Esophagus squamous epithelium (tissue), 5 donors: ENCODE measurements at regions not wholly inside any gene's neighbourhood (a gene's known extent, or its start where the extent isn't known, plus 50 kb on each side); places are given as distances from the start of the nearest gene placed in this dataset.

Experiments used
- DNase-seq: peaks from one replicate; lab custom pipeline; 2025; lab: John Stamatoyannopoulos, UW
- H3K27ac ChIP-seq, 4 donors: fragments of 200-600 bp; sonication (generic); one replicate each; pipeline ENCODE4 v1.5.1; 2016 to 2019; ENCODE audit warnings: mild to moderate bottlenecking in 1 of 4
- H3K27me3 ChIP-seq, 4 donors: fragments of 200-600 bp; sonication (generic); 1 replicate in 3 of 4; 2 replicates in 1 of 4; pipeline versions ENCODE4 v1.5.1 to v1.6.0; 2017 to 2021; ENCODE audit warnings: antibody characterized with exemption in 1 of 4
- H3K36me3 ChIP-seq, 3 donors: fragments of 200-600 bp; sonication (generic); one replicate each; pipeline ENCODE4 v1.5.1; 2016 to 2019
- H3K4me1 ChIP-seq, 3 donors: fragments of 200-600 bp; sonication (generic); one replicate each; pipeline ENCODE4 v1.5.1; 2017 to 2019
- H3K4me3 ChIP-seq, 4 donors: fragments of 200-600 bp; sonication (generic); 1 replicate in 3 of 4; 2 replicates in 1 of 4; pipeline ENCODE4 v1.5.1; 2016 to 2019; ENCODE audit warnings: mild to moderate bottlenecking in 2 of 4, moderate library complexity in 1 of 4
- H3K9me3 ChIP-seq, 3 donors: fragments of 200-600 bp; sonication (generic); one replicate each; pipeline ENCODE4 v1.5.1; 2016 to 2019
- CTCF ChIP-seq, 6 experiments: fragments of 450-650 bp in 4 of 6; fragments of 200-600 bp in 2 of 6; sonication (generic) in 2 of 6; IDR thresholded peaks; one replicate each; pipeline ENCODE4 v1.5.1; 2016 to 2019; ENCODE audit warnings: antibody characterized with exemption in 6 of 6, mild to moderate bottlenecking in 4 of 6, moderate library complexity in 4 of 6
- POLR2A ChIP-seq, 4 donors: fragments of 450-650 bp; IDR thresholded peaks; one replicate each; pipeline ENCODE4 v1.6.1; 2017; ENCODE audit warnings: antibody characterized with exemption in 4 of 4, mild to moderate bottlenecking in 4 of 4, moderate library complexity in 3 of 4
- WGBS, 2 donors: methylation state at CpG; one replicate each; pipeline ENCODE4 v1.1.5; 2018; 5-methylcytosine and 5-hydroxymethylcytosine counted together
- intact Hi-C: fragments of 100-400 bp; cut with DNase I; formaldehyde crosslinking; loops from one replicate; pipeline ENCODE4 v1.15.0; 2022
- donor health status: DM: yes; HTN: yes; CAD: no.

DNA sequence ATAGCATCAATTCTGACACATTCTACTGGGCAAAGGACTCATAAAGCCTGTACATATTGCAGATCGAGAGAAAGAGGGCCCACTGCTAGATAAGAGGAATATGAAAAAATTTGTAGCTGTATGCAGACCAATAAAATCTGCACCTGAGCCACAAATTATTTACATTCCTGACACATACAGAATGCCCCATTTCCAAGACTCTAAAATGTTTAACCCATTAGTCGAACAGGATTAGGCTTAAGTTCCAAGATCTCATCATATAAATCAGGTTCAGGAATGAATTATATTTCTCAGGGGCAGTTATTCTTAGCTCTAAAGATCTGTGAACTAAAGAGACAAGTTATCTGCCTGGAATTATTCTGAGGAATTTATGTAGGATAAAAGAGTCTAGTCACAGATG, 1615.8 kb downstream of the ARAP2 start:
- no peak for TF ChIP-seq CTCF (IDR thresholded peaks at IDR 0.05)
- no peak for TF ChIP-seq POLR2A (IDR thresholded peaks at IDR 0.05)
- no peaks in the 10 kb centered on the region for H3K4me1 ChIP-seq
- 68% methylated on average over 2 of the region's 2 CpGs for WGBS, 2 donors
- no peak for DNase-seq
- no peak overlapping the region for H3K27ac ChIP-seq
- no peaks in the 10 kb centered on the region for H3K9me3 ChIP-seq
- no peaks in the 10 kb centered on the region for H3K36me3 ChIP-seq
- intact Hi-C loops = no loop called here
- H3K27me3 ChIP-seq = no peaks in the 10 kb centered on the region
- H3K4me3 ChIP-seq = no peak overlapping the region

GRCh38 chr4:34629451-34629850, 1614.9 kb downstream of the ARAP2 start:
- H3K27ac ChIP-seq = no peak overlapping the region
- H3K36me3 ChIP-seq = no peaks in the 10 kb centered on the region
- H3K4me1 ChIP-seq = no peaks in the 10 kb centered on the region
- no peaks in the 10 kb centered on the region for H3K27me3 ChIP-seq
- TF ChIP-seq CTCF (IDR thresholded peaks at IDR 0.05) = no peak
- TF ChIP-seq POLR2A (IDR thresholded peaks at IDR 0.05) = no peak
- no peak for DNase-seq
- 73 to 76% methylated on average over 2 of the region's 2 CpGs for WGBS, 2 donors
- intact Hi-C loops = no loop called here
- H3K4me3 ChIP-seq = no peak overlapping the region
- no peaks in the 10 kb centered on the region for H3K9me3 ChIP-seq

DNA sequence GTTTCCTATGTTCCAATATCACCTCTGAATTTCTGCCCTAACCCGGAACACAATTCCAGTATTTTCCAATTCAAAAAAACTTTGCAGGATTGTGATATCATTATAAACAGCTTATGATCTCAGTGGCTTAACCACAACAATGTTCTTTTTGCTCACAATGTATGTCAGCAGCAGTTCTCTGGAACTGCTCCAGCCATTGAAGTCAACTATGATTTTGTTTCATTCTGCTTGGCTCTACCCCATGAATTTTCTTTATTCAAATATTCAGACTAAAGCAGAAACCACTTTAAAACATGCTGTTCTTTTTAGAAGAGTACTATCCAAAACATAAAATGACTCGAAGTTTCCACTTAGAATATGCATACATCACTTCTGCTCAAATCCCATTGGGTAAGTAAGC, 1611.1 kb downstream of the ARAP2 start:
- DNase-seq = no peak
- Histone ChIP-seq H3K4me1 (no peaks in the 10 kb centered on the region), H3K27ac (no peak overlapping the region), H3K36me3 (no peaks in the 10 kb centered on the region), H3K27me3 (no peaks in the 10 kb centered on the region), H3K9me3 (no peaks in the 10 kb centered on the region), H3K4me3 (no peak overlapping the region)
- intact Hi-C loops = no loop called here
- TF ChIP-seq POLR2A (IDR thresholded peaks at IDR 0.05) = no peak
- TF ChIP-seq CTCF (IDR thresholded peaks at IDR 0.05) = no peak
- 51 to 61% methylated on average over 2 of the region's 2 CpGs for WGBS, 2 donors

DNA sequence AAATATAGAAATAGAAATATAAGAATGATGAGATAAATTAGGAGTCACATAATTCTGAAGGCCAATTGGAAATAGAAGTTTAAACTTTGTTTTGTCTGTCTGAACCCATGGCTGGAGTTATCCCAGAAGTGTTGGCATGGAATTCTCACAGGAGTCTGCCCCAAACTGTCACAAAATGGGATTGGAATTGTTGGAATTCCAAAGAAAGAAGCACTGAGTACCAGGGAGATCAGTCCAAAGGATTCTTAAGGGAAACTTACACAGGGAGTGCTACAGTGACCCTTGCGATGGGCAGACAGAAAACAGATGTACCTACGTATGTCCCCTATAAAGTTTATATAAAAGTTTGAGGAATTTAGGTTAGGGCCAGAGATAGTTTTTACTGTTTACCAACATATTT, 1607.7 kb downstream of the ARAP2 start:
- Histone ChIP-seq H3K36me3 (no peaks in the 10 kb centered on the region), H3K9me3 (no peaks in the 10 kb centered on the region), H3K4me1 (no peaks in the 10 kb centered on the region), H3K27ac (no peak overlapping the region), H3K4me3 (no peak overlapping the region), H3K27me3 (no peaks in the 10 kb centered on the region)
- intact Hi-C loops = no loop called here
- 76 to 82% methylated on average over 2 of the region's 2 CpGs for WGBS, 2 donors
- DNase-seq = no peak
- TF ChIP-seq CTCF (IDR thresholded peaks at IDR 0.05) (no peak), POLR2A (IDR thresholded peaks at IDR 0.05) (no peak)

GRCh38 chr4:34643476-34643875, 1600.8 kb downstream of the ARAP2 start:
- intact Hi-C loops = no loop called here
- H3K4me1 ChIP-seq = no peaks in the 10 kb centered on the region
- no peak overlapping the region for H3K4me3 ChIP-seq
- 49 to 56% methylated on average over 1 of the region's 1 CpG for WGBS, 2 donors
- H3K36me3 ChIP-seq = no peaks in the 10 kb centered on the region
- no peaks in the 10 kb centered on the region for H3K9me3 ChIP-seq
- DNase-seq = no peak
- no peaks in the 10 kb centered on the region for H3K27me3 ChIP-seq
- TF ChIP-seq POLR2A (IDR thresholded peaks at IDR 0.05) = no peak
- TF ChIP-seq CTCF (IDR thresholded peaks at IDR 0.05) = no peak
- H3K27ac ChIP-seq = no peak overlapping the region
